Mucosa of stomach (tissue), 1 donor: ENCODE measurements at regions not wholly inside any gene's neighbourhood (a gene's known extent, or its start where the extent isn't known, plus 50 kb on each side); places are given as distances from the start of the nearest gene placed in this dataset.

Experiments used
- H3K27me3 ChIP-seq: one replicate; pipeline ENCODE4 v1.7.0; 2013; ENCODE audit warnings: mild to moderate bottlenecking, low read length; ENCODE audit not compliant: control insufficient read depth, insufficient read depth
- H3K36me3 ChIP-seq: one replicate; pipeline ENCODE4 v1.7.0; 2013; ENCODE audit warnings: low read length; ENCODE audit not compliant: control insufficient read depth, insufficient read depth
- H3K4me1 ChIP-seq: one replicate; pipeline ENCODE4 v1.7.0; 2013; ENCODE audit warnings: mild to moderate bottlenecking, low read length; ENCODE audit not compliant: control insufficient read depth, insufficient read depth
- H3K4me3 ChIP-seq: one replicate; pipeline ENCODE4 v1.7.0; 2013; ENCODE audit warnings: low read length
- H3K9ac ChIP-seq: one replicate; pipeline ENCODE4 v1.7.0; 2013; ENCODE audit warnings: mild to moderate bottlenecking, low read length, moderate library complexity
- H3K9me3 ChIP-seq: one replicate; pipeline ENCODE4 v1.7.0; 2013; ENCODE audit warnings: mild to moderate bottlenecking, low read length, moderate library complexity; ENCODE audit not compliant: control insufficient read depth
- donor health status: Pancreatic carcinoma.

GRCh38 chr12:126718365-126718764 is 1548.6 kb upstream of the TMEM132C start:
- Histone ChIP-seq H3K4me3 (no peak overlapping the region), H3K9ac (no peak overlapping the region), H3K4me1 (no peaks in the 10 kb centered on the region), H3K9me3 (no peaks in the 10 kb centered on the region), H3K36me3 (no peaks in the 10 kb centered on the region), H3K27me3 (no peaks in the 10 kb centered on the region)

- Histone ChIP-seq H3K27me3 (no peaks in the 10 kb centered on the region), H3K4me1 (no peaks in the 10 kb centered on the region), H3K36me3 (no peaks in the 10 kb centered on the region), H3K9ac (no peak overlapping the region), H3K9me3 (no peaks in the 10 kb centered on the region), H3K4me3 (no peak overlapping the region)
Observed at GRCh38 chr12:126719912-126720705, 1546.9 kb upstream of the TMEM132C start.

DNA sequence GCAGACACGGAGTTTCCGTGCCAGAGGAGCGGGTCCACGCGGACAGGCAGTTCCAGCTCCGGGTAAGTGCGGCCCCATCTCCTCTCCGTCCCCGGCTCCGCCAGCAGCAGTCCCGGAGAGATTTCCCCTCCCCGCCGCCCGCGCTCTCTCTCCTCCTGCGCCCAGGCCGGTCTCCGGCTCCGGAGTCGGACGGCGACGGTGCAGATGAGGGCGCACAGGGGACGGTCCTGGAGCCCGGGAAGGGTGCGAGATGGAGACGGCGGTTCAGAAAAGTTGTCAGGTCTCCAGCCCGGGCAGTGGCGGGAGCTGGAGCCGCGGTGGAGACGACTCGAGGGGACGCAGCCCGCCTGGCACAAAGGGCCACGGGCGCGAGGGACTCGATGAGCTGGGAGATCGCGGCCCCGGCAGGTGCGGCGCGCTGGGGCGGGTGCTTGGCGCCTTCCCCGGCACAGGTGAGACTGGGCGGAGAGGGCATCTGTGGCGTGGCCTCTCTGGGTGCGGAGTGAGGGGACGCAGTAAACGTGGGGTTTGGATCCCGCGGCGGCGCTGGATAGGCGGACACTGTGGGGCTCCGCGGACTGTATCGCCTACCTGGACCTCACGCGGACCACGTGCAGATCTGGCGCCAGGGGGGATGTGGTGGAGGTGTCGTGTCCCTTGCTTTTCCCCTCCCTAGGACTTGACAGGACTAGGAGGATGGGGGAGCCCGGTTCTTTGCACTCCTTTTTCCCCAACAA is 1540.3 kb upstream of the TMEM132C start:
- H3K9me3 ChIP-seq: no peaks in the 10 kb centered on the region
- no peak overlapping the region for H3K4me3 ChIP-seq
- no peaks in the 10 kb centered on the region for H3K36me3 ChIP-seq
- H3K9ac ChIP-seq: no peak overlapping the region
- no peaks in the 10 kb centered on the region for H3K4me1 ChIP-seq
- H3K27me3 ChIP-seq: peaks cover 7% of the 10 kb centered on the region

GRCh38 chr12:126727218-126728075 is 1539.5 kb upstream of the TMEM132C start:
- peaks cover 7% of the 10 kb centered on the region for H3K27me3 ChIP-seq
- H3K9me3 ChIP-seq: no peaks in the 10 kb centered on the region
- no peak overlapping the region for H3K9ac ChIP-seq
- no peaks in the 10 kb centered on the region for H3K4me1 ChIP-seq
- no peak overlapping the region for H3K4me3 ChIP-seq
- H3K36me3 ChIP-seq: no peaks in the 10 kb centered on the region

GRCh38 chr12:126734296-126734695 is 1532.7 kb upstream of the TMEM132C start:
- Histone ChIP-seq H3K36me3 (no peaks in the 10 kb centered on the region), H3K27me3 (no peaks in the 10 kb centered on the region), H3K9me3 (no peaks in the 10 kb centered on the region), H3K9ac (no peak overlapping the region), H3K4me3 (no peak overlapping the region), H3K4me1 (no peaks in the 10 kb centered on the region)

DNA sequence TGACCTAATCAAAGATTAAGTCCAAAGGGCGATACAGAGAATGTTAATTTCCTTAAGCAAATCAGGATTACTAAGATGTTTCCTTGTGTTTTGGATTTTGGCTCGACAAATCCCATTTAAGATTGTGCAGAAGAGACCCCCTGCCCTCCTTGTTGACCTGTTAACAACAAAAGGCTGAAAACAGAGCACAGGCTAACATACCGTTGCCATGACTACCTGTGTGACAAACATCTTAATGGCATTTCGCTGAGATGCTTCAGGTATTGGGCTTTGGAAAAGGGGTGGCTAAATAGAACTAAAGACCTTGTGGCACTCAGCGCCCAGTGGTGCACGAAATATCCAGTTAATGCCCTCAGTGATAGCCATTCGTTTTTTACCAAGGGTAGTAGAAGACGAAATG is 1532.3 kb upstream of the TMEM132C start:
- no peaks in the 10 kb centered on the region for H3K36me3 ChIP-seq
- H3K4me1 ChIP-seq: no peaks in the 10 kb centered on the region
- H3K27me3 ChIP-seq: no peaks in the 10 kb centered on the region
- H3K9ac ChIP-seq: no peak overlapping the region
- H3K4me3 ChIP-seq: no peak overlapping the region
- no peaks in the 10 kb centered on the region for H3K9me3 ChIP-seq

DNA sequence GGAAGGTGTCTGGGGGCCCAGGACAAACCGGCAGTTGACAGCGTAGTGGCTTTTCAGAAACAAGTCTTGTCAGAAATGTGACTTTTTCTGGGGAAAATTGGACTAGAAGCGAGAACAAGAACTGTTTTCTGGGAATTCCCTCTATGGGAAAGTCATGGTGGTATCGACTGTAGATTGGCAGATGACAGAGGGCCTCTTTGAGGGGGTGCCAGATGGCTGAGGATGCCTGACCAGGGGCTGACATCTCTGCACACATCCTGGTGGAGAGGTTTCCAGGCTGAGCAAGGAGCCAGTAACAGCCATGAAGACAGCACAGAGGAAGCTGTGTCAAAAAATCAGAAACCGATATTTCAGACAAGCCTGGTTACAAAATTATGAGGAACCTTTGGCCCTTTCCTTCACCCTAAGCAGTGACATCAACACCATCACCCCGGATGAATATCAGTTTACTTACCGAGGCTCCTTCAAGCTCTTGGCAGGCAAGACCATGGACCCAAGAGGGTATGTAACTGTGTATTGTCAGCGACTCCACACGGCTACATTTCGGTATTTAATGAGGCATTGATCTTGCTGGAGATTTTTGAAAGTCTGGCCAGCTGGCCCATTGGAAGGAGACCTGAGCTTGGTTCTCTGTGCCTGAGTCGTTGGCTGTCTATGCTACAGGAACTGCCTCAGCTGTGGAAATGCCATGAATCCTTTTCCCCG is 1525.3 kb upstream of the TMEM132C start:
- Histone ChIP-seq H3K27me3 (no peaks in the 10 kb centered on the region), H3K9ac (no peak overlapping the region), H3K4me1 (no peaks in the 10 kb centered on the region), H3K36me3 (no peaks in the 10 kb centered on the region), H3K4me3 (no peak overlapping the region), H3K9me3 (no peaks in the 10 kb centered on the region)

DNA sequence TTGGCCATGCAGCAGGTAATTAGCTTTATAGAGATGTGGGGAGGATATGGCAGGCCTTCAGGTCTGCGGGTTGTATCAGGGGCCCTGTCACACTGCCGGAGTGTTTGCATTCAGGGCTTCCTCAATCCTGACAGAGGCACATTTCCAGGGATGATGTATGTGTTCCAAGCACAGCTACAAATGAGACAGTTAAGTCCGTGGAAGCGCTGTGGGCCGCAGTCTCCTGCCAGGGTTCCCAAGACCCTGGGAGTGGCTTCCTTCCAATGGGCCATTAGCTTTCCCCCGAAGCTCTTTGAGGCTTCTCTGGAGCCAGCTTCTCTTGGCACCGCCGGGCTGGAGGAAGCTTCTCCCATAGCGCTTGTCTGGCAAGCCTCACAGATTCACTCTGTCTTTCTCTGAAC is 1524.7 kb upstream of the TMEM132C start:
- Histone ChIP-seq H3K27me3 (no peaks in the 10 kb centered on the region), H3K4me1 (no peaks in the 10 kb centered on the region), H3K36me3 (no peaks in the 10 kb centered on the region), H3K4me3 (no peak overlapping the region), H3K9me3 (no peaks in the 10 kb centered on the region), H3K9ac (no peak overlapping the region)

DNA sequence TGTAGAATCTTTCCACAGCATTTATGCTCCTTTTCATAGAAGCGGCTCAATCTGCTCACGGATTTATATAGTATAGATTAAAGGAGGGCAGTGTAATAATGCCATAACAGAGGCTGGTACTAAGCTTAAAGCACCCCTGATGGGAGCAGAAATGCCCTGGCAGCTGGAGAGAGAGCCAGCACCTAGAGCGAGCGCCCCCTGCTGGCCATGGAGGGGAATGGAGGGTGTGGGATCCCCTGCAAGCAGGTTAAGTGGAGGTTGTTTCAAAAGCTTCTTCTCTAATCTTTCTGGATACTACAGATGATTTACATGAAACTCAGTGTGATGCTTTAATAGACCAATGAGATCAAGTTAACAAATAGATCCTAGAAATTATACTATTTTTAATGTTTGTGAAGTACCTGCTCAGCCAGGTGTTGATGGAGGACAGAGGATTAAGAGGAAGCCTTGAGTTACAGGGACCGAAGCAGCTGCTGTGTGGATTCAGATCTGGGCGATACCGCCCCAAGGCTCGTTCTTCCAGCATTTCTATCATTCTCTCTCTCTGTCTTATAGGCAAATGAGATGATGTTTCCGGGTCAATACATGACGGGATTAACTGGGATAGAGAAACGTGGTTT is 1519.3 kb upstream of the TMEM132C start:
- H3K9ac ChIP-seq: no peak overlapping the region

GRCh38 chr12:126752021-126752420 is 1514.9 kb upstream of the TMEM132C start:
- H3K36me3 ChIP-seq: no peaks in the 10 kb centered on the region
- no peak overlapping the region for H3K9ac ChIP-seq
- H3K27me3 ChIP-seq: no peaks in the 10 kb centered on the region
- no peaks in the 10 kb centered on the region for H3K4me1 ChIP-seq
- no peaks in the 10 kb centered on the region for H3K9me3 ChIP-seq
- H3K4me3 ChIP-seq: no peak overlapping the region

More for the DNA sequence above, 1519.3 kb upstream of the TMEM132C start:
- H3K27me3 ChIP-seq: no peaks in the 10 kb centered on the region
- H3K4me3 ChIP-seq: no peak overlapping the region
- H3K9me3 ChIP-seq: no peaks in the 10 kb centered on the region
- H3K36me3 ChIP-seq: no peaks in the 10 kb centered on the region
- no peaks in the 10 kb centered on the region for H3K4me1 ChIP-seq

DNA sequence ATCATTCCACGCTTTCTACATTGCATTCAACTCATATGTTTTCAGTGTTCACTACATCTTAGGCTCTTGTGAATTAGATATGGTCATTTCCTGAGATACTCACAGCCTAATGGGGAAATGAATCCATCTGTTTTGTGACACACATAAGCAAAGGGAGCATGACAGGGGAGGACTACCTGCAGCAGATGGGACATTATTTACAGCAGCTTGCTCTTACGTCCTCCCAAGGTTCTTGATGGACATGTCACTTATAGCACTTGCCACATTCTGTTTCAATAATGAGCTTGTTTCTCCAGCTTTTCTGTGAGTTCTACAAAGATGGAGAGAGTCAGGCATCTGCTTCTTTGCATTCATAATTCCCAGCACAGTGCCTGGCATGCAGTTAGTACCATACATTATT is 1509.6 kb upstream of the TMEM132C start:
- Histone ChIP-seq H3K9ac (no peak overlapping the region), H3K36me3 (no peaks in the 10 kb centered on the region), H3K9me3 (no peaks in the 10 kb centered on the region), H3K4me1 (no peaks in the 10 kb centered on the region), H3K27me3 (no peaks in the 10 kb centered on the region), H3K4me3 (no peak overlapping the region)
